ENCODE measurements at regions not wholly inside any gene's neighbourhood (a gene's known extent, or its start where the extent isn't known, plus 50 kb on each side); places are given as distances from the start of the nearest gene placed in this dataset.
A peak's percentile ranks its signal among the peaks of the same experiment; 100 is the strongest.

- TF ChIP-seq EZH2 (IDR thresholded peaks at IDR 0.05; ENCODE audit: borderline replicate concordance) = no peak
- no peak for TF ChIP-seq CTCF (IDR thresholded peaks at IDR 0.05; ENCODE audit: poor library complexity)
- no peak for TF ChIP-seq EZH2phosphoT487 (IDR thresholded peaks at IDR 0.05; ENCODE audit: low read depth, severe bottlenecking, unreplicated experiment)
- Histone ChIP-seq H3K79me2 (no peaks in the 10 kb centered on the region), H4K20me1 (ENCODE audit: insufficient read depth, poor library complexity, severe bottlenecking) (no peaks in the 10 kb centered on the region), H3K9me2 (replicated peaks; ENCODE audit: insufficient read depth) (no peaks in the 10 kb centered on the region), H2AFZ (no peak overlapping the region), H3K4me1 (ENCODE audit: insufficient read depth) (peaks cover 17% of the 10 kb centered on the region), H3K36me3 (replicated peaks; ENCODE audit: insufficient read depth, low read depth) (no peaks in the 10 kb centered on the region), H3K4me3 (no peak overlapping the region), H3K27me3 (no peaks in the 10 kb centered on the region), H3K4me2 (no peak overlapping the region), H3K27ac (no peak overlapping the region), H3K9me3 (ENCODE audit: low read depth) (no peaks in the 10 kb centered on the region)
- DNase-seq (ENCODE audit: low spot score) = no peak
- WGBS (ENCODE audit: low lambda C conversion rate, missing lambda C conversion rate) = 46% methylated on average over 1 of the region's 1 CpG
These were observed 276.5 kb downstream of the DSC3 start for GRCh38 chr18:30766053-30766452.

- Histone ChIP-seq H3K4me3 (no peak overlapping the region), H2AFZ (no peak overlapping the region), H3K4me2 (no peak overlapping the region), H3K79me2 (no peaks in the 10 kb centered on the region), H3K9me3 (ENCODE audit: low read depth) (no peaks in the 10 kb centered on the region), H3K9me2 (replicated peaks; ENCODE audit: insufficient read depth) (no peaks in the 10 kb centered on the region), H3K36me3 (replicated peaks; ENCODE audit: insufficient read depth, low read depth) (no peaks in the 10 kb centered on the region), H4K20me1 (ENCODE audit: insufficient read depth, poor library complexity, severe bottlenecking) (no peaks in the 10 kb centered on the region), H3K4me1 (ENCODE audit: insufficient read depth) (peaks cover 17% of the 10 kb centered on the region), H3K27me3 (no peaks in the 10 kb centered on the region), H3K27ac (no peak overlapping the region)
- TF ChIP-seq CTCF (IDR thresholded peaks at IDR 0.05; ENCODE audit: poor library complexity) (no peak), EZH2 (IDR thresholded peaks at IDR 0.05; ENCODE audit: borderline replicate concordance) (no peak), EZH2phosphoT487 (IDR thresholded peaks at IDR 0.05; ENCODE audit: low read depth, severe bottlenecking, unreplicated experiment) (no peak)
- no peak for DNase-seq (ENCODE audit: low spot score)
- WGBS (ENCODE audit: low lambda C conversion rate, missing lambda C conversion rate) = 79% methylated on average over 4 of the region's 4 CpGs
These were observed 277.3 kb downstream of the DSC3 start for GRCh38 chr18:30765247-30765646.

GRCh38 chr18:30763902-30764350 lies 278.6 kb downstream of the DSC3 start:
- peak; percentile 51 for DNase-seq (ENCODE audit: low spot score)
- no peak overlapping the region for H2AFZ ChIP-seq

More at GRCh38 chr18:30763902-30764350, 278.6 kb downstream of the DSC3 start:
- H3K36me3 ChIP-seq (replicated peaks; ENCODE audit: insufficient read depth, low read depth) = no peaks in the 10 kb centered on the region
- H3K27ac ChIP-seq = peak overlapping the region; percentile 66
- peaks cover 17% of the 10 kb centered on the region for H3K4me1 ChIP-seq (ENCODE audit: insufficient read depth)
- no peak overlapping the region for H3K4me3 ChIP-seq
- H3K27me3 ChIP-seq = no peaks in the 10 kb centered on the region
- no peaks in the 10 kb centered on the region for H3K79me2 ChIP-seq
- no peaks in the 10 kb centered on the region for H4K20me1 ChIP-seq (ENCODE audit: insufficient read depth, poor library complexity, severe bottlenecking)
- WGBS (ENCODE audit: low lambda C conversion rate, missing lambda C conversion rate) = 5% methylated on average over 3 of the region's 3 CpGs
- H3K9me3 ChIP-seq (ENCODE audit: low read depth) = no peaks in the 10 kb centered on the region
- no peaks in the 10 kb centered on the region for H3K9me2 ChIP-seq (replicated peaks; ENCODE audit: insufficient read depth)
- peak overlapping the region; percentile 30 for H3K4me2 ChIP-seq
- TF ChIP-seq CTCF (IDR thresholded peaks at IDR 0.05; ENCODE audit: poor library complexity) = no peak
- TF ChIP-seq EZH2 (IDR thresholded peaks at IDR 0.05; ENCODE audit: borderline replicate concordance) = no peak
- no peak for TF ChIP-seq EZH2phosphoT487 (IDR thresholded peaks at IDR 0.05; ENCODE audit: low read depth, severe bottlenecking, unreplicated experiment)

Measured in hepatocyte (in vitro differentiated cells).